GM12873 (cell line): ENCODE measurements at regions not wholly inside any gene's neighbourhood (a gene's known extent, or its start where the extent isn't known, plus 50 kb on each side); places are given as distances from the start of the nearest gene placed in this dataset.
A peak's percentile ranks its signal among the peaks of the same experiment; 100 is the strongest.

Experiments
- TF ChIP-seq, protein P1 (sequence below): IDR thresholded peaks from 2 replicates; pipeline ENCODE4 v1.5.1; 2012; ENCODE audit warnings: low read depth, mild to moderate bottlenecking, moderate library complexity, low read length, control low read depth; ENCODE audit not compliant: insufficient read depth; ENCODE audit errors: missing control alignments

- TF ChIP-seq, protein P1, sequence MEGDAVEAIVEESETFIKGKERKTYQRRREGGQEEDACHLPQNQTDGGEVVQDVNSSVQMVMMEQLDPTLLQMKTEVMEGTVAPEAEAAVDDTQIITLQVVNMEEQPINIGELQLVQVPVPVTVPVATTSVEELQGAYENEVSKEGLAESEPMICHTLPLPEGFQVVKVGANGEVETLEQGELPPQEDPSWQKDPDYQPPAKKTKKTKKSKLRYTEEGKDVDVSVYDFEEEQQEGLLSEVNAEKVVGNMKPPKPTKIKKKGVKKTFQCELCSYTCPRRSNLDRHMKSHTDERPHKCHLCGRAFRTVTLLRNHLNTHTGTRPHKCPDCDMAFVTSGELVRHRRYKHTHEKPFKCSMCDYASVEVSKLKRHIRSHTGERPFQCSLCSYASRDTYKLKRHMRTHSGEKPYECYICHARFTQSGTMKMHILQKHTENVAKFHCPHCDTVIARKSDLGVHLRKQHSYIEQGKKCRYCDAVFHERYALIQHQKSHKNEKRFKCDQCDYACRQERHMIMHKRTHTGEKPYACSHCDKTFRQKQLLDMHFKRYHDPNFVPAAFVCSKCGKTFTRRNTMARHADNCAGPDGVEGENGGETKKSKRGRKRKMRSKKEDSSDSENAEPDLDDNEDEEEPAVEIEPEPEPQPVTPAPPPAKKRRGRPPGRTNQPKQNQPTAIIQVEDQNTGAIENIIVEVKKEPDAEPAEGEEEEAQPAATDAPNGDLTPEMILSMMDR: peak; percentile 14
Measured at GRCh38 chr10:64379898-64380297, 858.7 kb downstream of the REEP3 start.

DNA sequence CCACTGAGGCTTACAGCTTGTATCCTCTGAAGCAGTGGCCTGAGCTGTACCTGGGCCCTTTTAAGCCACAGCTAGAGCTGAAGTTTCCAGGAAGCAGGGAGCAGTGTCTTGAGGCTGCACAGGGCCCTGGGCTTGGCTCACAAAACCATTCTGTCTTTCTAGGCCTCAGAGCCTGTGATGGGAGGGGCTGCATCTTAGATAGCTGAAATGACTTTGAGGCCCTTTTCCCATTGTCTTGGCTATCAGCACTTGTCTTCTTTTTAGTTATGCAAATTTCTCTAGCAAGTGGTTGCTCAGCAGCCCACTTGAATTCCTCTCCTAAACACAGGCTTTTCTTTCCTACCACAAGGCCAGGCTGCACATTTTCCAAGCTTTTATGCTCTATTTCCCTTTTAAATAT is 864.2 kb downstream of the REEP3 start:
- TF ChIP-seq, protein P1: no peak

DNA sequence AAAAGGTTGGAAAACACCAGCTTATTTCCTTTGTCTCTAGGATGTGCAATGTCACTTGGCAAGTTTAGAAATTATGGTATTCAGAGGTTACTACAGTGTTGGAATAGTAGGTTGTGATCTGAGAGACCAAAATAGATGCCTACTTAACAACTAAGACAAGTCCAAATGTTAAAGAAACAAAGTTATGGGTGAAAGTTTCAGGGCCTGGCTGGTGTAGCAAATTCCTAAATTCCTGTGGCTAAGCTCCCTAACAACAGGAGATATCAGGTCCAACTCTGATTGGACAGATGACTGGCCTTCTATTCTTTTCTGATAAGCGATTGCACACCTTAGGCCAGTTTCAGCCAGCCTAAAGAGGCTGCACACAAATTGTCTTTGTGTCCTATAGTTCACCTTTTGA is 873.5 kb downstream of the REEP3 start:
- TF ChIP-seq, protein P1: no peak

- TF ChIP-seq, protein P1: no peak
Measured at GRCh38 chr10:64396105-64396708, 875.0 kb downstream of the REEP3 start.

GRCh38 chr10:64397125-64397524 is 875.9 kb downstream of the REEP3 start:
- TF ChIP-seq, protein P1: no peak

- TF ChIP-seq, protein P1: no peak
Measured at GRCh38 chr10:64408391-64409183, 887.4 kb downstream of the REEP3 start.

- TF ChIP-seq, protein P1: no peak
Measured at GRCh38 chr10:64409349-64409748, 888.1 kb downstream of the REEP3 start.
